Karpas-422 (cell line): ENCODE measurements at regions not wholly inside any gene's neighbourhood (a gene's known extent, or its start where the extent isn't known, plus 50 kb on each side); places are given as distances from the start of the nearest gene placed in this dataset.

Source experiments
- DNase-seq: peaks from one replicate; pipeline ENCODE4 v3.0.0-alpha.2; 2015
- H2AFZ ChIP-seq: fragments of 200-600 bp; sonication (generic); 2 replicates; pipeline ENCODE4 v1.6.1; 2014; ENCODE audit warnings: antibody characterized with exemption, low read length, mixed read lengths
- H3K27ac ChIP-seq: fragments of 200-600 bp; sonication (generic); 2 replicates; pipeline ENCODE4 v1.5.1; 2014; ENCODE audit warnings: mild to moderate bottlenecking, low read length, moderate library complexity
- H3K27me3 ChIP-seq: fragments of 200-600 bp; sonication (generic); 2 replicates; pipeline ENCODE4 v1.6.1; 2014; ENCODE audit warnings: low read length, mixed read lengths
- H3K36me3 ChIP-seq: fragments of 200-600 bp; sonication (generic); 2 replicates; pipeline ENCODE4 v1.6.1; 2014; ENCODE audit warnings: low read length, mixed read lengths; ENCODE audit not compliant: insufficient read depth
- H3K4me1 ChIP-seq: fragments of 200-600 bp; sonication (generic); 2 replicates; pipeline ENCODE4 v1.6.1; 2014; ENCODE audit warnings: mild to moderate bottlenecking, low read length, mixed read lengths
- H3K4me2 ChIP-seq: fragments of 200-600 bp; sonication (generic); 2 replicates; pipeline ENCODE4 v1.6.1; 2014; ENCODE audit warnings: low read length, low read depth, mild to moderate bottlenecking; ENCODE audit not compliant: poor library complexity, severe bottlenecking
- H3K4me3 ChIP-seq: fragments of 200-600 bp; sonication (generic); 2 replicates; pipeline ENCODE4 v1.5.1; 2014; ENCODE audit warnings: mild to moderate bottlenecking, antibody characterized with exemption, low read length, mixed read lengths
- H3K79me2 ChIP-seq: fragments of 200-600 bp; sonication (generic); 2 replicates; pipeline ENCODE4 v1.6.1; 2014; ENCODE audit warnings: mild to moderate bottlenecking, low read length, mixed read lengths
- H3K9ac ChIP-seq: fragments of 200-600 bp; sonication (generic); 2 replicates; pipeline ENCODE4 v1.6.0; 2014; ENCODE audit warnings: low read length
- H3K9me2 ChIP-seq: fragments of 200-600 bp; sonication (generic), shearing (Covaris generic); replicated peaks from 2 replicates; pipeline ENCODE4 v1.6.0; 2014; ENCODE audit warnings: mild to moderate bottlenecking, low read length, moderate library complexity; ENCODE audit not compliant: insufficient read depth
- H3K9me3 ChIP-seq: fragments of 300-700, 200-600 bp; sonication (generic); 2 replicates; pipeline ENCODE4 v1.6.1; 2014; ENCODE audit warnings: low read length, mixed read lengths
- H4K20me1 ChIP-seq: fragments of 200-600 bp; sonication (generic); 2 replicates; pipeline ENCODE4 v1.6.1; 2014; ENCODE audit warnings: mild to moderate bottlenecking, antibody characterized with exemption, low read length, low read depth; ENCODE audit not compliant: insufficient read depth

DNA sequence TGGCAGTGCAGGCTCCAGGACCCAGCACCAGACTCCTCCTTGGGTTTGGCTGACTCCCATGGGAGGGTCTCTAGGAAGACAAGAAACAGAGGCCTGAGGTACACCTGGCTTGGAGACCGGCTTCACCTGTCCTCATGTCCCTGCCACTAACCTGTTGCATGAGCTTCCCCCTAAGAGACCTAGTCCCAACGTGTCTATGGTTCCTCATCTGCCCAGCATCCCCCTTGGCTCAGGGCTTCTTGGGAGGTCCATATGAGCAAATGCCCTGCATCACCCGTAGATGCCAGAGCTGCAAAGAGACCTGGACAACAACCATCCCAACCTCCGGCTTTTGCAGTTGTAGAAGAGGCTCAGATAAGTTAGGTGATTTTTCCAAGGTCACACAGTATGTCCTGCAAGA, 123.5 kb downstream of the BUD13 start:
- H3K4me1 ChIP-seq, result no peaks in the 10 kb centered on the region
- no peak overlapping the region for H3K27ac ChIP-seq
- no peaks in the 10 kb centered on the region for H4K20me1 ChIP-seq
- no peak overlapping the region for H3K9ac ChIP-seq
- H3K36me3 ChIP-seq, result no peaks in the 10 kb centered on the region
- H3K9me3 ChIP-seq, result no peaks in the 10 kb centered on the region
- no peak overlapping the region for H3K4me2 ChIP-seq
- no peak for DNase-seq
- no peaks in the 10 kb centered on the region for H3K9me2 ChIP-seq
- H2AFZ ChIP-seq, result no peak overlapping the region
- H3K4me3 ChIP-seq, result no peak overlapping the region
- no peaks in the 10 kb centered on the region for H3K79me2 ChIP-seq
- H3K27me3 ChIP-seq, result no peaks in the 10 kb centered on the region

DNA sequence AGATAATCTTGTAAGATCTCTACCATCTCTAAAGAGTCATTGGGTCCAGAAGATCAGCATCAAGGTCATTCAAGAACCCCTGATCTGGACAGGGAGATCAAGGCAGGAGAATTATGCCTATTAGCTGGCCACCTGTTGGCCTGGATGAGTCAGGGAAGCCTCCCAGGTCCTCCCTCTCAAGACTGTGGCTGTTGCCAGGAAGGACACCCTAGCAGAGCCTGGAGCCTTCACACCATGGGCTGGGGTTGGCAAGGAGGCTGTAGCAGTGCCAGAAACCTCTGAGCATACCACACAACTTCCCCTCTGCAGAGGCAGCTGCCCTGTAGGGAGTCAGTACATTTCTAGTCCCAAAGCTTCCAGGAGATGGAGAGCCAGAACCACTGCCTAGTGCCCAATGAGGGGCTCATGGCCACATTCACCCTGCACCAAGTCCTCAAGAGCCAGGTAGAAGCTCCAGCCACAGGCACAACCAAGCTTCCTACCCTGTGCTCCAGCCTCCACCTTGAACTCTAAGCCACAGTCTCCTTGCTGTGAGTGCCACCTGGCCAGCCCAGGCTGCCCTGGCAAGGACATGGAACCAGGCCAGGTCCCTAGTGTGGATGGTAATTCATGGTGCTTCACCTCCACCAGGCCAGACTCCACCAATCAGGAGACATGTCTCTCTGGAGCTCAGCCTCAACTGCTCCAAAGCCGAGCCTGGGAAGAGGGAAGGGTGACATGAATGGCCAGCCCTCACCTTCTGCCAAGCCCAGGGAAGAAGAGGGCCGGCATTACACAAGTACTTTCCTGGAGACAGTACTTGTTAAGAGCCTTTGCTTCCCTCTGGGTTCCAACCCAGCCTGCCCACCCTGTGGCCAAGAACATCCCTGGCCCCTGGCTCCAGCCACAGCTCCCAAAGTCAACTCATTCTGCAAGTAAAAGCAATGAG, 124.3 kb downstream of the BUD13 start:
- Histone ChIP-seq H4K20me1 (no peaks in the 10 kb centered on the region), H3K4me3 (no peak overlapping the region), H3K9me2 (no peaks in the 10 kb centered on the region), H2AFZ (no peak overlapping the region), H3K79me2 (no peaks in the 10 kb centered on the region), H3K27ac (no peak overlapping the region), H3K36me3 (no peaks in the 10 kb centered on the region), H3K4me2 (no peak overlapping the region), H3K27me3 (no peaks in the 10 kb centered on the region), H3K9me3 (no peaks in the 10 kb centered on the region), H3K4me1 (no peaks in the 10 kb centered on the region), H3K9ac (no peak overlapping the region)
- DNase-seq, result no peak

DNA sequence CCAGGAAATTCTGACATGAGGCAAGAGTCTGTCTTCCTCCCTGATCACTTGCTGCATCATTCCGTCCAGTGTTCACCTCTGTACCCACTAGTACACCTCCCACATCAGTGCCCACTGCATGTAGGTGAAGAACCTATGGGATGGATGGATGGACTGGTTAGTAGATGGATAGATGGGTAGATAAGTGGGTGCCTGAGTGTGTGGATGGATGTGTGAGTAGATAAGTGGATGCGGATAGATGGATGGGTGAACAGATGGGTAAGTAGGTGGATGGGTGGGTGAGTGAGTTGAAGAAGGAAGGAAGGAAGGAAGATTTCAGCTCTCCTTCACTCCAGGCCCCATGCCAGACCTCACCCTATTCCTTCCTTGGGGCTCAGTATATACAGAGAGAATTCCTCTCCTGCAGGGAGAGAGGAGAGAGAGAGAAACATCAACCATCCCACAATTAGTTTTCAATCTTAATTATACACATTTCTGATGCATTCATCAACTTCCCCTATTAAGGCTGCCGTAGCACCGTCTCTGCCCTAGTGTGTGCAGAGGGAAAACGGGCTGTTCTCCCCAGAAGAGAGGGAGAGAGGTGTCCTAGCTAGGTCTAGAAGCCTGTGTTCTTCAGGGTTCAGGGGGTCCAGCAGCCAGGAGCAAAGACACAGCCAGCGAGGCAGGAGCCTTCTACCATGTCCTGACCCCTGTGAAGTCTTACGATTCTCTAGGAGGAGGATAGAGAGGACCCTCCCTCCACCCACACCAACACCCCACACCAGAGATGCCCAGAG, 125.3 kb downstream of the BUD13 start:
- H3K79me2 ChIP-seq, result no peaks in the 10 kb centered on the region
- no peak overlapping the region for H3K4me3 ChIP-seq
- H3K9me3 ChIP-seq, result no peaks in the 10 kb centered on the region

DNA sequence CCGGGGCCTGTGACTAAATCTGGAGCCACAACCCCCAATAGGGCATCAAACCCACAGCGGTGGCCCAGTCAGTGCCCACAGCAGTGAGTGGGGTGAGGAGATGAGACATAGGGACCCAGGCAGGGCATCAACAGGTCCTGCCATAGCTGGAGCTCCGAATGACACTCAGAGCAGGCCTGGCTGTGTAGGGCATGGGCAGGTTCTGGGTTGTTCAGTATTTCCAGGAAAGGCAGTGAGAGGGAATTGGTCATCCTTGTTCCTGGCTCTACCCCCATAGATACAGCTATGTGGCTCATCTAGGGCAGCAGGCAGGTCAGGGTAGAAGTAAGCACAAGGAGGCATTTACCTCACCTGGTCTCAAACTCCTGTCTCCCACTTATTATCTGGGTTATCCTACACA, 126.6 kb downstream of the BUD13 start:
- DNase-seq, result no peak
- Histone ChIP-seq H3K9me3 (no peaks in the 10 kb centered on the region), H3K27ac (no peak overlapping the region)

More for the DNA sequence above, 125.3 kb downstream of the BUD13 start:
- no peak overlapping the region for H3K9ac ChIP-seq
- H2AFZ ChIP-seq, result no peak overlapping the region
- no peak overlapping the region for H3K4me2 ChIP-seq
- H3K4me1 ChIP-seq, result no peaks in the 10 kb centered on the region
- no peaks in the 10 kb centered on the region for H3K36me3 ChIP-seq
- no peaks in the 10 kb centered on the region for H3K9me2 ChIP-seq
- DNase-seq, result no peak
- no peak overlapping the region for H3K27ac ChIP-seq
- H4K20me1 ChIP-seq, result no peaks in the 10 kb centered on the region
- H3K27me3 ChIP-seq, result no peaks in the 10 kb centered on the region

DNA sequence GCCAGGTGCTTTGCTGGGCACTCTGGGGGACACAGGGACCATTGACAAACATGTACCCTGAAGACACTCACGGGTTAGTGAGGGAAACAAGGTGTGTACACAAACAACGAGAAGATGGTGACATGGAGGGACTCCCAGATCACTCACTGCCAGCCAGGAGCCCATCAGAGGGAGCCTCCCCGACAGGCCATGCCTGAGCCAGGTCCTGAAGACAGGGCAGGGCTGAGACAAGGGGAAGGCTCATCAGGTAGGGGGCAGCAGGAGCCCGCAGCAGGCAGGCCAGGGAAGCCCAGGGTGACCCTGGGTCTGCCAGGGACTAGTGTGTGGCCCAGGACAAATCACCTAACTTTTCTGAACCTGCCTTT, 127.9 kb downstream of the BUD13 start:
- H3K9me3 ChIP-seq, result no peaks in the 10 kb centered on the region
- no peaks in the 10 kb centered on the region for H3K36me3 ChIP-seq
- H4K20me1 ChIP-seq, result no peaks in the 10 kb centered on the region
- no peaks in the 10 kb centered on the region for H3K4me1 ChIP-seq
- H3K9ac ChIP-seq, result no peak overlapping the region
- no peaks in the 10 kb centered on the region for H3K79me2 ChIP-seq
- H3K4me2 ChIP-seq, result no peak overlapping the region
- no peak overlapping the region for H2AFZ ChIP-seq
- no peaks in the 10 kb centered on the region for H3K9me2 ChIP-seq
- no peak for DNase-seq
- no peaks in the 10 kb centered on the region for H3K27me3 ChIP-seq
- H3K27ac ChIP-seq, result no peak overlapping the region
- no peak overlapping the region for H3K4me3 ChIP-seq

More for the DNA sequence above, 126.6 kb downstream of the BUD13 start:
- H3K4me2 ChIP-seq, result no peak overlapping the region
- H3K27me3 ChIP-seq, result no peaks in the 10 kb centered on the region
- no peaks in the 10 kb centered on the region for H3K9me2 ChIP-seq
- no peak overlapping the region for H3K4me3 ChIP-seq
- H2AFZ ChIP-seq, result no peak overlapping the region
- no peaks in the 10 kb centered on the region for H3K36me3 ChIP-seq
- H3K79me2 ChIP-seq, result no peaks in the 10 kb centered on the region
- H3K9ac ChIP-seq, result no peak overlapping the region
- H3K4me1 ChIP-seq, result no peaks in the 10 kb centered on the region
- H4K20me1 ChIP-seq, result no peaks in the 10 kb centered on the region

DNA sequence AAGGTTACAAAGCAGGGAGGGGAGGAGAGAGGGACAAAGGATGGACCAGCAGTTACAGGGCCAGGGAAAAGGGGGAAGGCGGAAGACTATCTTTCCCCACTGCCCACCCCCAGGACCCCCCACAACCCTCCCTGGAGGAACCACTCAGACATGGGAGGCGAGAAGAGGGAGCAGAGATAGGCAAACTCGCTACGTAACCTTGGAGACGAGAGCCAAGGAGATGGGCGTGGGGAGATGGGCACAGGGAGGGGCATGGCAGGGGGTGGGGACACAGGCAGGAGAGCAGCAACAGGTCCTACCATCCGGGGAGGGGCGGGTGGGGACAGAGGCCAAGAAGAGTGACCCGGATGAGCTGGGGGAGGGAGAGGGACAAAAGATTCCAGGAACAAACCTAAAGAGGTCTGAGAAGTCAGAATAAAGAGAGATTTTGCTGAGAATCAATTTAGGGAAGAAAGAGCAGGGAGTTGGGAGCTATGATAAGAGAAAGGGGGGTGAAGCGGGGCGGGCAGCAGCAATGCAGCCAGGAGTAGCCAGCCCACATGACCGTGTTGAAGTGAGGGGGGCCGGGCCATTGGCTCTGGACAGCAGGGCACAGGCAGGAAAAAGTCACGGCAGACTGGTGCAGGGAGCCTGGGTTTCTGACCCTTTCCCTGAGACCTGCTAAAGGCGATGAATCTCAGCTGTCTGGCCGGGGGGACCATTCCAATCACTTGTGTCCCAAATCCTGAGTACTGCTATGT, 128.4 kb downstream of the BUD13 start:
- Histone ChIP-seq H3K4me3 (no peak overlapping the region), H3K4me2 (no peak overlapping the region), H3K9me2 (no peaks in the 10 kb centered on the region), H3K27me3 (no peaks in the 10 kb centered on the region), H4K20me1 (no peaks in the 10 kb centered on the region), H3K79me2 (no peaks in the 10 kb centered on the region), H3K36me3 (no peaks in the 10 kb centered on the region), H3K9ac (no peak overlapping the region), H3K9me3 (no peaks in the 10 kb centered on the region), H3K4me1 (no peaks in the 10 kb centered on the region), H3K27ac (no peak overlapping the region), H2AFZ (no peak overlapping the region)
- DNase-seq, result no peak

DNA sequence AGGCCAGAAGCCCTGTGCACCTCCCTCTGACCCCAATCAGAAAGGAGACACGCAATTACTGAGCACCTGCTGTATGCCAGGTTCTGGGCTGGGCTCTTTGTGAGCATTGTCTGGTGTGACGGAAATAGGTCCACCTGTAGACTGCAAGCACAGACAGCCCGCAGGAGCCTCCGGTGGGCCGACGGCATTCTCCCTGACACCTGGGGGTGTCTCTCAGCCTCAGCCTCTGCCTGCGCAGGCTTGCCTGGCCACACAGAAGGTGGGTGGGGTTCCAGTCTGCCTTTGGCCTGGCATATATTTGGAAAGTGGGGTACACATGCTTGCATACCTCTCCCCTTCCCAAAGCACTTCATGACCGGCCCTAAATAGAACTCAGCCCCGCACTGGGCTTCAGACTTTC, 129.3 kb downstream of the BUD13 start:
- H4K20me1 ChIP-seq, result no peaks in the 10 kb centered on the region
- H3K79me2 ChIP-seq, result no peaks in the 10 kb centered on the region
- H3K9me2 ChIP-seq, result no peaks in the 10 kb centered on the region
- DNase-seq, result no peak
- H3K27ac ChIP-seq, result no peak overlapping the region
- no peaks in the 10 kb centered on the region for H3K27me3 ChIP-seq
- no peak overlapping the region for H2AFZ ChIP-seq
- no peak overlapping the region for H3K4me2 ChIP-seq
- no peaks in the 10 kb centered on the region for H3K9me3 ChIP-seq
- no peaks in the 10 kb centered on the region for H3K4me1 ChIP-seq
- H3K36me3 ChIP-seq, result no peaks in the 10 kb centered on the region
- no peak overlapping the region for H3K4me3 ChIP-seq
- H3K9ac ChIP-seq, result no peak overlapping the region

DNA sequence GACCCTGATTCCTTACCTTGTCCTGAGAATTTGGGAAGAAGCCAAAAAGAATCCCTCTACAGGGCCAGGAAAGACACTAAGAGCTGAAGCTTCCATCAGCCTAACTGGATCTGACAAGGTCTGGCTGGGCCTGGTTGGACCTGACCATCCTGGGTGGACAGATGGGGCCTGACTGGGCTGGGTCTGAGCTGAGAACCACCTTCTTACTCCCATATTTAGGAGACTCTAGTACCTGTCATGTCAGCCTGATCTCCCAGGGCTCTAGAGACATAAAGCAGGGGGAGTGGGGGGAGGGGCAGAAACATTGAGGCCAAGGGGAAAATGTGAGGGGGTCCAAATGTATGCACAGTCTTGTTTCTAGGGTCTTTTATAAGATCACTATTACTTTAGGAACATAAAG, 129.9 kb downstream of the BUD13 start:
- Histone ChIP-seq H3K36me3 (no peaks in the 10 kb centered on the region), H3K9me3 (no peaks in the 10 kb centered on the region), H3K27ac (no peak overlapping the region), H2AFZ (no peak overlapping the region), H3K9me2 (no peaks in the 10 kb centered on the region), H3K9ac (no peak overlapping the region), H4K20me1 (no peaks in the 10 kb centered on the region), H3K79me2 (no peaks in the 10 kb centered on the region), H3K4me3 (no peak overlapping the region), H3K4me1 (no peaks in the 10 kb centered on the region), H3K27me3 (no peaks in the 10 kb centered on the region), H3K4me2 (no peak overlapping the region)
- no peak for DNase-seq
